Transverse colon (tissue), 4 donors: ENCODE measurements at regions not wholly inside any gene's neighbourhood (a gene's known extent, or its start where the extent isn't known, plus 50 kb on each side); places are given as distances from the start of the nearest gene placed in this dataset.

Source experiments
- DNase-seq: peaks from one replicate; pipeline ENCODE4 v3.0.0-alpha.2; 2019
- H3K27ac ChIP-seq, 4 donors: fragments of 200-600 bp; sonication (generic); 2 replicates each; pipeline ENCODE4 v1.5.1; 2016 to 2018; ENCODE audit warnings: inconsistent platforms in 4 of 4
- H3K27me3 ChIP-seq: fragments of 200-600 bp; sonication (generic); 2 replicates; pipeline ENCODE4 v1.5.1; 2017; ENCODE audit warnings: inconsistent platforms
- H3K36me3 ChIP-seq, 4 donors: fragments of 200-600 bp; sonication (generic); 2 replicates each; pipeline ENCODE4 v1.5.1; 2017 to 2019; ENCODE audit warnings: inconsistent platforms in 4 of 4
- H3K4me1 ChIP-seq, 4 donors: fragments of 200-600 bp; sonication (generic); 2 replicates each; pipeline ENCODE4 v1.5.1; 2017 to 2020; ENCODE audit warnings: inconsistent platforms in 4 of 4
- H3K4me3 ChIP-seq, 4 donors: fragments of 200-600 bp; sonication (generic); 1 replicate in 1 of 4; 2 replicates in 3 of 4; pipeline versions ENCODE4 v1.5.1 to v1.6.1; 2017 to 2019; ENCODE audit warnings: inconsistent platforms in 4 of 4
- H3K9me3 ChIP-seq, 2 donors: fragments of 200-600 bp; sonication (generic); 2 replicates each; pipeline ENCODE4 v1.5.1; 2017 to 2019; ENCODE audit warnings: inconsistent platforms in 2 of 2
- EP300 ChIP-seq: sonication (generic); formaldehyde crosslinking; IDR thresholded peaks from one replicate; pipeline ENCODE4 v1.6.1; 2017; ENCODE audit warnings: antibody characterized with exemption, low read depth
- POLR2A ChIP-seq: fragments of 450-650 bp; IDR thresholded peaks from one replicate; pipeline ENCODE4 v1.6.1; 2016; ENCODE audit warnings: antibody characterized with exemption, mild to moderate bottlenecking, moderate library complexity
- POLR2AphosphoS5 ChIP-seq, 3 donors: sonication (generic); formaldehyde crosslinking; IDR thresholded peaks; one replicate each; pipeline ENCODE4 v1.6.1; 2016; ENCODE audit warnings: antibody characterized with exemption in 3 of 3
- WGBS, 2 donors: methylation state at CpG; one replicate each; pipeline ENCODE4 v1.1.5; 2018; ENCODE audit warnings: low coverage in 1 of 2; 5-methylcytosine and 5-hydroxymethylcytosine counted together
- in situ Hi-C, 4 donors: fragments of 200-750 bp; cut with MboI; loops; one replicate each; pipeline versions ENCODE4 v1.15.0 to v1.15.1; 2017; ENCODE audit warnings: low sequenced_read_pairs in 3 of 4, low pct_ligation_motif_present in 1 of 4, low pct_unique_long_range_greater_than_20kb in 1 of 4
- intact Hi-C: fragments of 100-400 bp; cut with DNase I; formaldehyde crosslinking; loops from one replicate; pipeline ENCODE4 v1.15.1; 2023; ENCODE audit warnings: low total_unique reads
- TF ChIP-seq, protein P1 (sequence below), 5 experiments: fragments of 200-600 bp in 3 of 5; fragments of 450-650 bp in 2 of 5; sonication (generic) in 3 of 5; IDR thresholded peaks; 1 replicate in 2 of 5; 2 replicates in 3 of 5; pipeline ENCODE4 v1.5.1; 2016 to 2017; ENCODE audit warnings: antibody characterized with exemption in 5 of 5, inconsistent platforms in 3 of 5, mild to moderate bottlenecking in 2 of 5, moderate library complexity in 1 of 5

DNA sequence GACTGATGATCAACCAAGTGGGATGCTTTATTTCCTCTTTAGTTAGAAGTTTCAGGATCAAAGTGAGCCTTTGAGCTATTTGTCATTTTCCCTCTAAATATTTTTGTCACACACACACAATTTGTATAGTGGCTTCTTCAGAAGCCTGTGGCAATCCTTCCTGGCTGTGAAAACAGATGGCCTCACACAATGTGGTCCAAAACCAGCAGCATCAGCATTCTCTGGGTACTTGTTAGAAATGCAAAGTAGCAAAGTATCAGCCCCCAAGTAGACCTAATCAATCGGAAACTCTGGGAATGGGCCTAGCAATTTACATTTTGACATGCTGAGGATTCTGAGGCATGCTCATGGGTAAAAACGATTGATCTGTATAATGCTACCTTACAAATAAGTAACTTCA lies 115.9 kb downstream of the PAX1 start:
- DNase-seq = no peak
- intact Hi-C loops = no loop called here
- Histone ChIP-seq H3K27me3 (no peaks in the 10 kb centered on the region), H3K27ac (no peak overlapping the region), H3K36me3 (no peaks in the 10 kb centered on the region), H3K9me3 (no peaks in the 10 kb centered on the region), H3K4me1 (no peaks in the 10 kb centered on the region), H3K4me3 (no peak overlapping the region)
- in situ Hi-C loops = loop anchor here in 2 of 4 donors (25.0 kb wide), 1 partner anchor 491 kb away; no protein-coding TSS in a partner anchor
- 43 to 55% methylated on average over 2 of the region's 2 CpGs for WGBS, 2 donors
- TF ChIP-seq POLR2A (no peak), EP300 (no peak), POLR2AphosphoS5 (IDR thresholded peaks at IDR 0.05) (no peak)
- TF ChIP-seq, protein P1, sequence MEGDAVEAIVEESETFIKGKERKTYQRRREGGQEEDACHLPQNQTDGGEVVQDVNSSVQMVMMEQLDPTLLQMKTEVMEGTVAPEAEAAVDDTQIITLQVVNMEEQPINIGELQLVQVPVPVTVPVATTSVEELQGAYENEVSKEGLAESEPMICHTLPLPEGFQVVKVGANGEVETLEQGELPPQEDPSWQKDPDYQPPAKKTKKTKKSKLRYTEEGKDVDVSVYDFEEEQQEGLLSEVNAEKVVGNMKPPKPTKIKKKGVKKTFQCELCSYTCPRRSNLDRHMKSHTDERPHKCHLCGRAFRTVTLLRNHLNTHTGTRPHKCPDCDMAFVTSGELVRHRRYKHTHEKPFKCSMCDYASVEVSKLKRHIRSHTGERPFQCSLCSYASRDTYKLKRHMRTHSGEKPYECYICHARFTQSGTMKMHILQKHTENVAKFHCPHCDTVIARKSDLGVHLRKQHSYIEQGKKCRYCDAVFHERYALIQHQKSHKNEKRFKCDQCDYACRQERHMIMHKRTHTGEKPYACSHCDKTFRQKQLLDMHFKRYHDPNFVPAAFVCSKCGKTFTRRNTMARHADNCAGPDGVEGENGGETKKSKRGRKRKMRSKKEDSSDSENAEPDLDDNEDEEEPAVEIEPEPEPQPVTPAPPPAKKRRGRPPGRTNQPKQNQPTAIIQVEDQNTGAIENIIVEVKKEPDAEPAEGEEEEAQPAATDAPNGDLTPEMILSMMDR (IDR thresholded peaks at IDR 0.05) = no peak

DNA sequence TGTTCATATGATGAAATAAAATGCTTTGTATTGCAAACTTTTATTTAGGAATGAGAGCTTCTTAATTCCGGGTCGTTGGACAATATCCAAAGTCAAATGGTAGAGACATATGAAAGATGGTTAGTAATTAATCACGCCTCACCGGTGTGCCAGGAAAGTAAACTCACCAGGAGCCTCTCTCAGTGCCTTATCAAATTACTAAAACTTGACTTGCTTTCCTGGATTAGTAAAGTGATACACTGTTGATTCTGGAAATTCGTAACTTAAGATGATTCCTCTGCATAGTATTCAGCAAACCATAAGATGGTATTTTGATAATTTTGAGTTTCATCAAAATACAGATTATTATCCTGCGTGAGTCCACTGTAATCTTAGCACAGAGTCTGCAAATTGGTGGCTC lies 115.2 kb downstream of the PAX1 start:
- TF ChIP-seq, protein P1 (IDR thresholded peaks at IDR 0.05) = no peak
- TF ChIP-seq POLR2A = no peak
- TF ChIP-seq EP300 = no peak
- intact Hi-C loops = no loop called here
- in situ Hi-C loops = loop anchor here in 2 of 4 donors (25.0 kb wide), 1 partner anchor 492 kb away; no protein-coding TSS in a partner anchor

DNA sequence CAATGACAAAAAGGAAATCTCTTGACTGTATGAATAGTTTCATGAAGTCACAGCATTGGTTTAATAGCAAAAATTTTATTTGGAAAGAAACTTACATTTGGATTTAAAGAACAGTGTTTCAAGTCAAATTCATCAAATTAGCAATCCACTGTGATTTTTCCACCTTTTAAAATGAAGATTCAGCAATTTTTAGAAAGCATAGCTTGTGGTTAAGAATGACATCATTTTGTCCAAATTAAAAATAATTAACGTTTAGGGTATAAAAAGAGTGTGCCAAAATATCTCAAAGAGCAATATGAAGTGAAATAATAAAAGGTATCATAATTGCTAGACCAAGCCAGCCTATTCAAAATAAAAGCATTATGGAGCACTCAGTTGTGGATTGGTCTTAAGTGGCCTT lies 114.6 kb downstream of the PAX1 start:
- TF ChIP-seq, protein P1 (IDR thresholded peaks at IDR 0.05) = no peak
- no peak for TF ChIP-seq POLR2A
- no peak for TF ChIP-seq POLR2AphosphoS5 (IDR thresholded peaks at IDR 0.05)
- TF ChIP-seq EP300 = no peak
- no peaks in the 10 kb centered on the region for H3K27me3 ChIP-seq
- intact Hi-C loops (no loop called here), in situ Hi-C loops (loop anchor here in 2 of 4 donors (25.0 kb wide), 1 partner anchor 492 kb away; no protein-coding TSS in a partner anchor)
- WGBS, 2 donors = 33 to 46% methylated on average over 1 of the region's 1 CpG
- no peak overlapping the region for H3K27ac ChIP-seq
- no peaks in the 10 kb centered on the region for H3K4me1 ChIP-seq
- no peaks in the 10 kb centered on the region for H3K9me3 ChIP-seq
- DNase-seq = no peak
- H3K4me3 ChIP-seq = no peak overlapping the region
- H3K36me3 ChIP-seq = no peaks in the 10 kb centered on the region

More for the DNA sequence above, 115.2 kb downstream of the PAX1 start:
- H3K27me3 ChIP-seq = no peaks in the 10 kb centered on the region
- no peaks in the 10 kb centered on the region for H3K9me3 ChIP-seq
- no peak overlapping the region for H3K4me3 ChIP-seq
- H3K4me1 ChIP-seq = no peaks in the 10 kb centered on the region
- 27 to 60% methylated on average over 6 of the region's 6 CpGs for WGBS, 2 donors
- H3K36me3 ChIP-seq = no peaks in the 10 kb centered on the region
- DNase-seq = no peak
- H3K27ac ChIP-seq = no peak overlapping the region

DNA sequence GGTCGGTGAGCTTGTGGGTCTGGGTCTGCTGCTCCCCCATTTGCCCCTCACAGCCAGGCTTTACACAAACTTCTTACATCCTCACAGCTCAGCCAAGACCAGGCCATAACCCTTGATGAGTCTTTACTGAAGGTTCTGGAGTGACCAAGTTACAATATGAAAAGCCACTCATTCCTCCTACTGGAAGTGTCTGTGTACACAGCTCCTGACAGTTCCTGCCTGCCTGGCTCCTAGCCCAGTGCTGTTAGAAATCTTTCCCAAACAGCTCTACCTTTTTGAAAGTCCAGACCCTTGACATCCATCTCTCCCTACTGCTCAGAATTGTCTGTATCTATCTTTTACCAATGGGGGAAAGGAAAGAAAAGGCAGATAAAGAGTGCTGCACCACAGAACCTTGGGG lies 106.9 kb downstream of the PAX1 start:
- no peaks in the 10 kb centered on the region for H3K36me3 ChIP-seq
- DNase-seq = no peak
- no peaks in the 10 kb centered on the region for H3K9me3 ChIP-seq
- no peak overlapping the region for H3K4me3 ChIP-seq
- no peaks in the 10 kb centered on the region for H3K27me3 ChIP-seq
- in situ Hi-C loops (loop anchor here in 2 of 4 donors (25.0 kb wide), 1 partner anchor 500 kb away; no protein-coding TSS in a partner anchor), intact Hi-C loops (no loop called here)
- TF ChIP-seq POLR2AphosphoS5 (IDR thresholded peaks at IDR 0.05) = no peak
- TF ChIP-seq POLR2A = no peak
- no peak for TF ChIP-seq EP300
- TF ChIP-seq, protein P1 (IDR thresholded peaks at IDR 0.05) = no peak
- no peaks in the 10 kb centered on the region for H3K4me1 ChIP-seq
- 82% methylated on average over 1 of the region's 1 CpG; no CpG with 5 or more reads in 1 of the 2 donors for WGBS, 2 donors
- no peak overlapping the region for H3K27ac ChIP-seq
